LoVo (cell line): ENCODE measurements at regions not wholly inside any gene's neighbourhood (a gene's known extent, or its start where the extent isn't known, plus 50 kb on each side); places are given as distances from the start of the nearest gene placed in this dataset.
"Not testable (repeated sequence)": the region's sequence is repeated elsewhere in the genome, so short reads cannot be mapped to it uniquely, and the experiment has no call there.

Experiments
- DNase-seq: peaks from one replicate; pipeline ENCODE4 v3.0.0-alpha.2; 2016; ENCODE audit warnings: low spot score

DNA sequence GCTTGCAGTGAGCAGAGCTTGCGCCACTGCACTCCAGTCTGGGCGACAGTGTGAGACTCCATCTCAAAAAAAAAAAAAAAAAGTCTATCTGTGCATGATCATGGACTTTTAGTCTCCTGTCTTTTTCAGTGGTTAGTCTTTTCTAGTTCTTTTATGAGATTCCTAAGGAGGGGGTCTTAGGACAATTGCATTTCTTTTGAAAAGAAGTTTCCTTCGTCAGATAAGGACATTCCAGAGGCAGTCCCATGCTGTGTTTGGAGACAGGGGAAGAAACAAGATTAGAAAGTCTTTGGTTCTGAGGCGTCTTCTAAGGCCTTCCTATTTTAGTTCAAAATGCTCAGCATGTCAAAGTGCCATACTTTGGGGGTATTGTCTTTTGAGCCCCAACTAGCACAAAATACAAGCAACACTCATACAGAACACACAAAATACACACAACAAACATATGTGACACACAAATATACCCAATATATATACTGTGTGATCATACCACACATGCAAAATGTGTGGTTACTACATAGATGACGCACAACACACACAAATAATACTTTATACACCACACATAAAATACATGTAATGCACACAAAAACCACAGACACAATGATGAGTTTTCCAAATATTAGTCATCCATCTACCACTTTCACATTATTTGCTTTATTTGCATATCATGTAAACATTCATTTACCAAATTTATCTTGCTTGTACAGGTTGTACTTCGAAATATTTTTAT, 394.5 kb downstream of the SPATA31D1 start:
- no peak for DNase-seq

DNA sequence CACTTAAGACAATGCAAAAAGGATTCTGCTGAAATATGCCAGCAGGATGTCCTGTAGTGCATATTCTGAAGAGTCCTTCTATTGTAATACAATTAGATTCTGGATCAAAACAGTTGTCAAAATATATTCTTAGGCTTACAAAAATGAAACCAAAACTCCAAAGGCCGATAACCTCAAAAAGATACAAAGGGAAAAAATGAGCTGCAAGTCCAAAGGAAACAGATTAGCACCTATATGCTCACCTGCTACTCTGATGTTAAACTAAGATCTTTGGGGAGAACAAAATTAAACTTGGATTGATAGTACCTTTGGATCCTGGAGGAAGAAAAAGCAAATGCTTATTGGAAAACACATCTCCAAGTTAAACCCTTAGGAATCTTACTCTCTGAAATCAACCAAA, 397.1 kb downstream of the SPATA31D1 start:
- no peak for DNase-seq

DNA sequence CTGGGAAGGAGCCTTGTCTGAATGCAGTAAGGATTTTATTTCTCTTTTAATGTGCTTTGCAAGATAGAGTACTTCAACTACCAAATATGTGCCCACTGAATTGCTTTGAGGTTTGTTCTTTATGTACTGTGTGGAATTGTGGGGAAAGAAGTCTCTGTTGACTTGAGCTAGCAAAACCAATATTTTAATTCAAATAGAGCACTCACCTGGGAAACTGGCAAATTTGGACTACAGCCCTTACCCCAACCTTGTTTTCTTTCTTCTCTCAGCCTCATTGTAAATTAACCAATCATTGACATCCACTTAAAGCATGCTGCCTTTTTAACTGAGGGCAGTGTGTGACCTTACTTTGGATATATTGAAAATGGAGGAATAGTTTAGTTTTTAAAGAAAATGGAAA, 409.0 kb downstream of the SPATA31D1 start:
- no peak for DNase-seq

DNA sequence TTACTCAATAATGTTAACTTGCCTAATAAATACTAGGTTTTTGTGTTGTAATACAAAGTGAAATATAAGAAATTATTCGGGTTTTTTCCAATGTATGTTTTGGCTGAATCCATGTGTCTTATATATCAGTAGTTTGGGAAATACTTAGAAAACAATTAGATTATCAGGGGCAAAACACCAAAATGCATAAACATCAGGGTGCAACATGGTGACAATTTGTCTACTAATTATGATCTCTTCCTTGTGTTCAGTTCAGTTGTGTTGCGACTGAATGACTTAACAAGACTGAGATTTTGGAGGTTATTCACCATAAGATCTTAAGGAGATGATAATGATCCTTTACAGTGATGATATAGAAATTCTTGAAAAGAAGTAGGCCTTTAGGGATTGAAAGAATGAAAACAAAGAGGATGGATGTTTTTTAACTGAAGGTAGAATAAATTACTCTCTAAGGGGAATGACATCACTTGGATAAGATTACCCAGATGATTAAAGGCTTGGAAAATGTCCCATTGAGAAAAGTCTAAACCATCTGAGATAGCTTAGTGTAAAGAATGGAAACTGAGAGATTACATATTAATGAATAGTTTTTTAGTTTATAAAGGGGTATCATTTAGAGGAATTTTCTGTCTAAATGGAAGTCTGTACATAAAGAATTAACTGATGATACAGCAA, 415.8 kb downstream of the SPATA31D1 start:
- no peak for DNase-seq

DNA sequence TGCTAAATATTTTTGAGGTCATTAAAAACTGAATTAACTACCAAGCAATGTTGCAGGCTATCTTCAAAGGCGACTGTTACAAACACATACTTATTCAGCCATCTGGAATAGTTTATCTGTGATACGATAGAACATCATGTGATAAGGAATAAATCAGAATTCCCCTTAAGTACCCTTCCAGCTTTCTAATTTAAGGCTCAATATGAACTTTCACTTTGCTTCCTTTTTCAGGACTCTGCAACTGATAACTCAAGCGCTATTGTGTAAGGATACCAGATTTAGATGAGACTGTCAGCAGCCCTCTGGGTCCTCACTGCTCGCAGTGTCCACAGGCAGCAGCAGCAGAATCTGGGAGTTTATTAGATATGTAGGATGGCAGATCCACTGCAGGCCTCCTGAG, 416.3 kb downstream of the SPATA31D1 start:
- DNase-seq: no peak

DNA sequence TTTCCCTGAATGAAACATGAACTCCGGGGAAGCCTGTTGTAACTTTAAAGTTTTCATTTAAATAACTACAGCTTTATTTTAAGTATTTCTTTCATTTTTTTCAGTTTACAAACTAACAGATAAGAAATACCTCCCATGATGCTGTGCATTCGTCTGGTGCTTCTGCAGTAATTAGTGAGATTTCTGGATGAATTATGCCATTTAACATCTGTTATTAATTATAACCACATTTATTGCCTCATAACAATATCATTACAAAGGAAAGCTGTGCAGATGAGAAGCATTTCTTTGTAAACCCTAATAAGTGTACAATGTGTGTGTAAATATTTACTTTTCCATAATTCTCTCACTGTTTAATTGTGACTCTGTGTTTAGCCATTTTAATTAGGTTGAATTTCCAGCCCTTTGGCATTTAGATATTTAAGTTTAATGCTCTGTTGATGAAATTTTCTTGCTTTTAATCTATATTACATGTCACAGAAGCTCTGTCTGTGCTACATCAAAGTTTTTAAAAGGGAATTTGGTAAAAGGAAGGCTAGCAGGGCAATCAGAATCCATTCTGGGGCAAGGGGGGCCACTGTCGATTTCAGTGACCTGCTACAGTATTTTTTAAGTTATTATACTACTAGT, 418.0 kb downstream of the SPATA31D1 start:
- DNase-seq: no peak

DNA sequence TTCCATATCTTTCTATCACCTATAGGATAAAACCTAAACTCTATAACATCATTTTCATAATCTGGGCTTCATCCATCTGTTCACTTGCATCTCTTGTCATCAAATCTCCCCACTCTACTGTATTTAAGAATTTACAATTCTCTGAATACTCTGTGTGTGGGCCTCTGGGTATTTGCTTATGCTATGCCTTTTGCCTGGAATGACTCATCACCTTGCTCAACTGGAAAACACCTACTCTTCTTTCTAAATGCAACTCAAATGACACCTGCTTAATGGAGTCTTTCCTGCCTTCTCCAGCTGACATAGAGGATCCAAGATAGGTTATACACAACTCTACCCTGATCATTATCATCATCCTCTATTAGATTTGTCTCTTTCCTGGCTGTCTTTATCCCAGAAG, 421.7 kb downstream of the SPATA31D1 start:
- no peak for DNase-seq

DNA sequence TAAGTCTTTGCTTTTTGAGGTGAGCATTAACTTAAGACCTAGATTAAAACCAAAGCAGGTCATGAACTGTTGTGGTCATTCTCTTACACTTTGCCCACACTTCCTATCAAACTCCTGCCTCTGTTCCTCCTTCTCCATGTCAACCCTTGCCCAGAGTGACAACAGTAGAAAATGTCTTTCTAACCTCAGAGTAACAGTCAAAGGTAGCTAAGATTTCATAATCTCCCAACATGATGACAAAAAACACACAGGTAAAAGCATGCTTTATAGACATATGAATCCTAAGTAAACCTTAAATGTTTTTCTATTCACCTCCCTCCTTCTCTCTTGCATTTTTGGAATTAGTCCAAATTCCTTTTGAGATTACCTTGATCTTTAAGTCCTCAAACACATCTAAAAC, 422.3 kb downstream of the SPATA31D1 start:
- DNase-seq: no peak

DNA sequence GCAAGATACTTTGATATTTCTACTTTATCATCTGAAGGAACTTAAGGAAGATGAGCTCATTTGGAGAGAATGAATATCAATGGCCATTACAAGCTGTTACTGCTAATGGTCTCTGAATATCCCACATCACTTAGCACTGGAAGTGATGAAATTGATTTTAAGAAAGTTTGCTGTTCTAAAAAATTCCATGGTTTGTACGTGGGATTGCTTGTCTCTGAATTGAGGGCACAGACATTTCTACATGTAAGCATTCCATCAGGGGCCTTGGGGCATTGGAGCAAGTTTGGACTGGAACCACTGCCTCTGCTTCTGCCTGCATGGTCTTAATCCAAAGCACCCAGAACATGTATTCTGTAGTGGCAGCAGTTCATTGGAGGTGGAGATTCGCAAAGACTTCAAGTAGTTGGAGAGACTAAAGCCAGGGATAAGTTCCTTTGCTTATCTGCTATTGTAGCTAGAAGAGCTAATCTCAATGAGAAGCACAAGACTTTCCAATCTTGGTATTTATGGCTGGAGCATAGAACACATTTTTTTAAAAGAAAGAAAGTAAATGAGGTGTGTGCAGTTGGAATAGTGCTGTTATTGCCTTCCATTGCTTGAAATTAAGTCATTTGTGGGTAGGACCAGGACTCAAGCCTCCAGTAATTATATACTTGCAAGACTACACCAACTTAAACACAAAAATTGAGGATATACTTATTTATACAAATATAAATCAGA, 424.2 kb downstream of the SPATA31D1 start:
- DNase-seq: no peak

DNA sequence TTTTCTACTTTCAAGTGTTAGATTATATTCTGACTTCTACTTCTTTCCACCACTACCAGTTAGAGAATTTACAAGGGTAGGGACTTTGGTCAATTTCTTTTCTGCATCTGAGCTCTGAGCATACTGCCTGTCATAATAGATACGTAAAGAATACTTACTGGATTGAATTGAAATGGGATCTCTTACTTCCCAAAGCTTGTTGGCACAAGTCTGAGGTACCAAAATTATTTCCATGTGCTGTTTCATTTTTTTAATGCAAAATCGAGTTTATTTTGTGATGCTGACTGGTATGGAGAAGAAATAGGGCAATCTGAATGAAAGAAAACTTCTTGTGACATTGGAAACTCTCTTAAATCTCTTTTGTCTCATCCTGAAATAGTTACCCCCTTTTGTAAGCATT, 428.9 kb downstream of the SPATA31D1 start:
- no peak for DNase-seq

DNA sequence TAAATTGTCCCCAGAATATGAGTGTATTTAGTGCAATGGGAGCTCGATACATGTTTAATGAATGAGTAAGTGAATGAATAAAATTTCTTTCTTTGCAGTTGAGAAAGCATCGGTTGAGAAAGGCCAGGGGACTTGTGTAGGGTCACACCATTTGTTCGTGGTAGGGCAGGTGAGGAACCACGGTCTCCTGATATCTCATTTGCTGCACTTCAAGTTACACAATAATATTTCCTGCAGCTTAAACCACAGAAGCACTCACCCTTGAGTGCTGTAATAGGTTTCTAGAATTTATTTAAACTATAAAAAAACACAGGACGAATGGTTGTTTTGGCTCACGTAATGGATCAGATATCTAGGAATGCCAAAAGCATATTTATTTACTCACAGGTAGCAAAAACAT, 429.8 kb downstream of the SPATA31D1 start:
- DNase-seq: no peak

DNA sequence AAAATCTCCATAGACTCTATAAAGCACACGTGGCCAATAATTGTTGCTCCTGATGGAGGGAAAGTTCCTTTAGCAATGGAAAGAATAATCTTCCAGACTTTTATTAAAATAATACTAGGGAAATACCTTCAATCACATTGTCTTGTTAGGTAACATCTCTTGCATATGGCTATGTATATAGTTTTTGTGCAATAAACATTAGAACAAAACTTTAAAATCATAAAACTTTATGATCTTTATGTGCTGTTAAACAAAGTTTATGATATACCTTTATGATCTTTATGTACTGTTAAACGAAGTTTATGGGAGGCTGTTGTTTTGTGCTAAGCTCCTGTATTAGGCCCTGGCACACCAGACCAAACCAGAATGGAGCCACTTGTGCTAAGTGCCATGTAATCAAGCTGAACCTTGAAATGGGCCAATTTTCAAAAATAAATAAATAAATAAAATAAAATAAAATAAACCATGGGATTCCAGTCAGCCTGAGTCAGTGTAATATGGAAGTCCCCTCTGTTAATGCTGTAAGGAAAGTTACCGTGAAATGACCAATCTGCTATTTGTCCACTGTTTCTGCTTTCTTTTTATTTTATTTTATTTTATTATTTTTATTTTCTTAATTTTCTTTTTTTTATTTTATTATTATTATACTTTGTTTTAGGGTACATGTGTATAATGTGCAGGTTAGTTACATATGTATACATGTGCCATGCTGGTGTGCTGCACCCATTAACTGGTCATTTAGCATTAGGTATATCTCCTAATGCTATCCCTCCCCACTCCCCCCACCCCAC, 431.3 kb downstream of the SPATA31D1 start:
- no peak for DNase-seq

DNA sequence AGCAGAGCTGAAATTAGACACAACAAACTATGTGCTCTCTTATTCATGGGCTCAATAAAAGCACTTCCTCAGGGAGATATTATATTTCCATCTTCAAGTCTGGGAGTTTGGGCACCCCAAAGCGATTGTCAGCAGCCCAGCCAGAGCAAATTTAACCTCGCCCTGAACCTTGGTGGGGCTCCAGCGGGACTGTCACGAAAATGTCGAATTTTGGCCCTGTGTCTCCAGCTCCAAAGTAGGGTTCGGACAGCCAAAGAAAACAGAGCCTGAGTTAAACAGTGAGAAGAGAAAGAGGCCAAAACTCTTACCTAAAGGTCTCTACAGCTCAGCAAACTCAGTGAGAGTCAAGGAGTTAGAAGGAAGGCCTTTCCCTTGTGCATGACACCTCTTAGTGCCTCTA, 432.9 kb downstream of the SPATA31D1 start:
- DNase-seq: no peak

DNA sequence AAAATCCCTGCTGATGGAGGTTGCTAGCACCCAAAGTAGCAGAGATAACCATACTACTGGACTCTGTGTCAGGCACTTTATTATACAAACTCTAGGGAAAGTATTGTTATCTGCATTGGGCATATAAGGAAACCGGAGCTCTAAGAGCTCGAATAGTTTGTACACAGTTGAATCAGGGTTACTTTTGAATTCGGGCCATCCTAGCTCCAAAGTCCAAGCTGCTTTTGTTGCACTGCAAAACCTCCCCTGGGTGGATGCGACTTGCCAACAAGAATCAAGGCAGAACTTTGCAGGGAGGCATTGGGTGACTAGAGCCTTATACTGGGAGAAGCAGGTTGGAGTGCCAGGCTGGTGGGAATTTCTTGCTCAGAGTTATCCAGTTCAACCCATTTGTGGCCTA, 435.1 kb downstream of the SPATA31D1 start:
- DNase-seq: no peak

DNA sequence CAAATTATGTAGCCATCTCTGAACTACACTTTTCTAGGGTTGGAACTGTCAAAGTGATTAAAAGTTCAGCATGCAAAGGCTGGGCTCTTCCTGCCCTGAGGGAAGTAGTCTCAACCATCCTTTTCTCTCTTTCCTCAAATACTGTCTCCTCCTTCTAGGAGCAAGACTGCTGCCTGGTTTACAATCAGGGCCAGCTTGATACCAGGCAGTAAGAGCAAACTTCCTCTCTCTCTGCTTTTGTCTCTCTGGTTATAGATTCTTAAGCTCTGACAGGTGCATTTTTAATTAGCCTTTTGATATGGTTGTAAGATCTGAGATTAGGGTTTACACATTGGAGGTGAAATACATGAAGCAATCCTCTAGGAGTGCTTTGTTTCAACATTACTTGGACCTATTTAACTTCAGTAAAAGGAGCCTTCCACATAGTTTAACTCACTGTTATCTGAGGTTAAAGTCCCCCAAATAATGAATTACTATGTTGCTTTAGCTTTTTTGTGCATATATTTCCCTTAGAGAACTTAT, 436.1 kb downstream of the SPATA31D1 start:
- DNase-seq: no peak

DNA sequence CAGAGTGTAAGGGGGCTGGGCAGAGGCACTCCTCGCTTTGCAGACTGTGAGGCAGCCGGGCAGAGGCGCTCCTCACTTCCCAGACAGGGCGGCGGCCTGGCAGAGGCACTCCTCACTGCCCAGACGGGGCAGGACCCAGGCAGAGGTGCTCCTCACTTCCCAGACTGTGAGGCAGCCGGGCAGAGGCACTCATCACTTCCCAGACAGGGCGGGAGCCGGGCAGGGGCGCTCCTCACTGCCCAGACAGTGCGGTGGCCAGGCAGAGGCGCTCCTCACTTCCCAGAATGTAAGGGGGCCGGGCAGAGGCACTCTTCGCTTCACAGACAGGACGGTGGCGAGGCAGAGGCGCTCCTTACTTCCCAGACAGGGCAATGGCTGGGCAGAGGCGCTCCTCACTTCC, 442.5 kb downstream of the SPATA31D1 start:
- DNase-seq: no peak

DNA sequence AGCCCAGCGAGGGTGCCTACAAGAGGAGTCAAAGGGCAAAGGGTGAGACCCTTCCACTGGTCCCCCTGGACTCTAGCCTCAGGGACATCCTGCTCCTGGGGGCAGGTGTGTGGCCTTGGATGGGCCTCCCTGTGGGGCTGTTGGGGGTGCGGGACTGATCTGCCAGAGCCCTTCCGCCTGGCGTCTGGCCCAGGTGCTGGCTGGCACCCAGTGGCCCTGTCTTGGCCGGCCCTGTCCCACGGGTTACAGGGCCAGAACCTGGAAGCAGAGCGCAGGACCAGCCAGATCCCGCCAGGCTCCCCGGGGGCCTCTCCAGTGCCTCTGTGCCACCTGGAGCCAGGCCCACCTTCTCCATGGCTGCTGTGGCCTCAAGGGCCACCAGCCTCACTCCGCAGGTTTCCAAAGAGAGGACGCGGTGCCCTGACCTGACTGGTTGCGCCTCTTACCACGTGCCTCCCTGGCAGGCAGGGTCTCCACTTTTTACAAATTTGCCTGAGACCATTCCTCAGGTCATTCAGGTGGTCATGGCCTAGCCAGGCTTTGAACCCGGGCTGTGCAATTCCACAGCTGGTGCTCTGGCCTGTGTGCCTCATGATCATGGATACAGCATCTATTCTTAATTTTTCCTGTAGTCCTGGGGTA, 444.8 kb downstream of the SPATA31D1 start:
- not testable (repeated sequence) for DNase-seq

DNA sequence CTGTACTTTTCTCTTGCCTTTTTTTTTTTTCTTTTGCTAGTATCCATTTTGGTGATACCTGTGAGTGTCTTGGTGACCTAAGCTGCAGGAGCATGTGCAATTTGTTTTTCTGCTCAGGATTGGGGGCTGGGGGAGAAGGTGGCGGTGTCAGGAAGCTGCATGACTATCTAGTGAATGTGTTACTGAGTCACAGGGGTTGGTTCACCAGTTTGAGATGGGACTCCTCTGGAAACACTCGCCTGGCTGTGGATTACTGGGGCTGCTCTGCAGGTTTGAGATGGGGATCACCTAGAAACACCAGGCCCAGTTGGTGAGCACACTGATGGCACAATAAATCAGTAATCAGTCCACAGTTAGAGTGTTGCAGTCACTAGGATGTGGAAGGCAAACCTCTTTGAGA, 447.9 kb downstream of the SPATA31D1 start:
- DNase-seq: no peak

DNA sequence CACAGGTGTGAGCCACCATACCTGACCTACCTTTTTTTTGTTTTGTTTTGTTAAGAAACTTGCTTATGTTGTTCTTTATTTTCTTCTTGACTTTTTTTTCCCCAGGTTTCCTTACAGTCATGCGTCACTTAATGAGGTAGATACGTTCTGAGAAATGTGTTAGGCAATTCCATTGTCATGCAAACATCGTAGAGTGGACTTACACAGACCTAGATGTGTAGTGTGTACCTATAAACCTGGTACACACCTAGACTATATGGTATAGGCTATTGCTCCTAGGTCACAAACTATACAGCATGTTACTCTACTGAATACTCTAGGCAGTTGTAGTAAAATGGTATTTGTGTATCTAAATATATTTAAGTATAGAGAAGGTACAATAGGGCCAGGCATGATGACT, 448.6 kb downstream of the SPATA31D1 start:
- DNase-seq: not testable (repeated sequence)

DNA sequence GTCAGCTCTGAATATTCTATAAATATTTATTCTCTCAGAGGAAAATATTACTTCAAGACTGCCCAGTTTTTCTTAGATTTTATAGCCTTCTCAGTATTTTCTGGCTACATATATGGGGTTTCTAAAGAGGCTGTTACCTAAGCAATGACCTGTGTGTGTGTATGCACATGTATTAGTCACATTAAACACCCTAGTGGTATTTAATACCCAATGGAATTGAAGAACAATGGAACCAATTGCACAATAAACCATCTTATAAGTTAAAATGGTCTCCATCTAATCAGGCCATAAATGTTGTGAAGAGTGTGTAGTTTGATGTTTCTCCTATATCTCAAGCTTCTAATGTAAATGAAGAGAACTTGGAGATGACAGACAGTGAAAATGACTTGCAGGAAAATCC, 450.0 kb downstream of the SPATA31D1 start:
- DNase-seq: no peak

DNA sequence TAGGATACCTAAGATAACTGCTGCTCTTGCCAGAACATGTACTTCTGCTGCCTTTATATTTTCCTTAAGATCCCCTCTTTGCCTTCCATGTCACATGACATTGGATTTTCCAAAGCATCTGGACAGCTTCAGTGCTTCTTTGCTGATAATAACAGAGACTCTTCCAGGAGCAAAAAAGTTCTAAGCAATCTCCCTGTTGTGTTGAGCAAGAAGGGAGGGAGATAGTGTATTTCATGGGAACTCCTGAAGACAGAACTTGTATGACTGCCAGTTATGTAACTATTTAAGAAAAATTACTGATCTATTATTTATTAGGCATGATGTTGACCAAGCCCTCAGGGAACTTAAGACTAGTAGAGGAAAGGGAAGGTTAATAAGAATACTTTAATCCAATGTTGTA, 454.7 kb downstream of the SPATA31D1 start:
- DNase-seq: no peak
